Activated CD4-positive, alpha-beta T cell treated with anti-CD3 and anti-CD28 coated beads, Interleukin-2, amount 10 ng/mL, durations not matched to agents 24 days and 14 days (primary cell): ENCODE measurements at regions not wholly inside any gene's neighbourhood (a gene's known extent, or its start where the extent isn't known, plus 50 kb on each side); places are given as distances from the start of the nearest gene placed in this dataset.
"Not testable (repeated sequence)": the region's sequence is repeated elsewhere in the genome, so short reads cannot be mapped to it uniquely, and the experiment has no call there.

Experiments used
- DNase-seq: peaks from one replicate; pipeline ENCODE4 v3.0.0; 2022
- H3K27ac Mint-ChIP-seq: one replicate; pipeline ENCODE4 v1.8.0; 2022; ENCODE audit warnings: mild to moderate bottlenecking, mixed read lengths
- H3K27me3 Mint-ChIP-seq: one replicate; pipeline ENCODE4 v1.8.0; 2022; ENCODE audit warnings: mixed read lengths
- H3K36me3 Mint-ChIP-seq: one replicate; pipeline ENCODE4 v1.8.0; 2022; ENCODE audit warnings: low read depth, mild to moderate bottlenecking, mixed read lengths
- H3K4me1 Mint-ChIP-seq: one replicate; pipeline ENCODE4 v1.8.0; 2021; ENCODE audit warnings: mixed read lengths
- H3K4me3 Mint-ChIP-seq: one replicate; pipeline ENCODE4 v1.8.0; 2022; ENCODE audit warnings: mild to moderate bottlenecking, moderate library complexity, mixed read lengths
- H3K9me3 Mint-ChIP-seq: one replicate; pipeline ENCODE4 v1.8.0; 2021; ENCODE audit warnings: mixed read lengths
- intact Hi-C: fragments of 100-400 bp; cut with micrococcal nuclease; formaldehyde crosslinking; loops from one replicate; pipeline ENCODE4 v1.15.1; 2023

- intact Hi-C loops, result no loop called here
- Mint-ChIP-seq H3K4me1 (no peaks in the 10 kb centered on the region), H3K36me3 (no peaks in the 10 kb centered on the region), H3K27me3 (no peaks in the 10 kb centered on the region), H3K27ac (no peak overlapping the region), H3K9me3 (no peaks in the 10 kb centered on the region), H3K4me3 (no peak overlapping the region)
- no peak for DNase-seq
Measured at GRCh38 chr4:28799696-28800095, 1920.5 kb upstream of the PCDH7 start.

GRCh38 chr4:28811025-28811424, 1909.1 kb upstream of the PCDH7 start:
- no peaks in the 10 kb centered on the region for H3K27me3 Mint-ChIP-seq
- H3K36me3 Mint-ChIP-seq, result no peaks in the 10 kb centered on the region
- H3K4me3 Mint-ChIP-seq, result no peak overlapping the region
- intact Hi-C loops, result no loop called here
- DNase-seq, result no peak
- no peak overlapping the region for H3K27ac Mint-ChIP-seq
- no peaks in the 10 kb centered on the region for H3K4me1 Mint-ChIP-seq
- H3K9me3 Mint-ChIP-seq, result peaks cover 4% of the 10 kb centered on the region

DNA sequence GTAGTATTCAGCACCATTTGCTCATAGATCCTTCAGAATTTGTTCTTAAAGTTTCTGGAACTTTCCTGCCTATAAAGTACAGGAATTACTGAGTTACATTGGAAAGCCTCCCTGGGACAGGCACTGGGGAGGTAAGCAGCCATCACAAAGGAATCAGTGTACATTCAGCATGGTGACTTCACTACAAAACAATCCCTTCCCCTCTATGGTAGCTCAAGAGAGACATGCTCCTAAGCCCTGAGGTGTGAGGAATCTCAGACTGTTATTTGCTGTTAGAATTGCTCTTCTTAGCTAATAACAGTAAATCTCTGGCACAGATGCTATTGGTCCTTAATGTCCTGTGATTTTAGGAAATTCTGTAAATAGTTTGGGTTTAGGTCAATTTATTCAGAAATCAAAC, 1898.0 kb upstream of the PCDH7 start:
- Mint-ChIP-seq H3K4me1 (no peaks in the 10 kb centered on the region), H3K36me3 (no peaks in the 10 kb centered on the region), H3K4me3 (no peak overlapping the region), H3K27ac (no peak overlapping the region), H3K9me3 (peaks cover 7% of the 10 kb centered on the region), H3K27me3 (no peaks in the 10 kb centered on the region)
- intact Hi-C loops, result no loop called here
- DNase-seq, result no peak

DNA sequence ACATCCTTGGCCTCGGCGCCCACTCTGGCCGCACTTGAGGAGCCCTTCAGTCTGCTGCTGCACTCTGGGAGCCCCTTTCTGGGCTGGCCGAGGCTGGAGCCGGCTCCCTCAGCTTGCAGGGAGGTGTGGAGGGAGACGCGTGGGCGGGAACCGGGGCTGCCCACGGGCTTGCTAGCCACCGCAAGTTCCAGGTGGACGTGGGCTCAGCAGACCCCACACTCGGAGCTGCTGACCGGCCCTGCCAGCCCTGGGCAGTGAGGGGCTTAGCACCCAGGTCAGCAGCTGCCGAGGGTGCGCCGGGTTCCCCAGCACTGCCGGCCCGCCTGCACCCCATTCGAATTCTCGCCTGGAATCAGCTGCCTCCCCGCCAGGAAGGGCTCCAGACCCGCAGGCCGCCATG, 1892.3 kb upstream of the PCDH7 start:
- intact Hi-C loops, result no loop called here
- no peaks in the 10 kb centered on the region for H3K27me3 Mint-ChIP-seq
- H3K27ac Mint-ChIP-seq, result no peak overlapping the region
- DNase-seq, result no peak
- no peaks in the 10 kb centered on the region for H3K36me3 Mint-ChIP-seq
- H3K4me3 Mint-ChIP-seq, result no peak overlapping the region
- peaks cover 7% of the 10 kb centered on the region for H3K9me3 Mint-ChIP-seq
- H3K4me1 Mint-ChIP-seq, result no peaks in the 10 kb centered on the region

GRCh38 chr4:28831867-28832266, 1888.3 kb upstream of the PCDH7 start:
- no peak for DNase-seq
- Mint-ChIP-seq H3K36me3 (no peaks in the 10 kb centered on the region), H3K4me1 (no peaks in the 10 kb centered on the region), H3K27ac (no peak overlapping the region), H3K4me3 (no peak overlapping the region), H3K9me3 (peaks cover 4% of the 10 kb centered on the region), H3K27me3 (no peaks in the 10 kb centered on the region)
- intact Hi-C loops, result no loop called here

DNA sequence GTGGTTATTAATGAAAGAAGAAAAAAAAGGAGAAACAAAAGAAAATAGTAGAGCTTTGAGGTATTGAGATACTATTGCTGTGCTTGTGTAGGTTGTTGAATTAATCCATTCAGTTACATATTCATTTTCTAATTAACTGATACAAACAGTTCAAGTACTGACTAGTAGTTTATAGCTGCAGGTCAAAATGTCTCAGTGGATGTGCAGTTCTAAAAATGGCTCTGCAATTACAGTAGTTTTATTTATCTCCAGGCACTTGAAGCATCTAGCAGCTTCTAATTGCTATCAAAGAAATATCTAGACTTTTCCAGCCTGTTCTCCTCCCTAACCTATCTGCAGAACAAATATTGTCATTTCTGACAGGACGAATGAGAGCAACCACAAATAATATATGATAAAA, 1887.7 kb upstream of the PCDH7 start:
- DNase-seq, result no peak
- intact Hi-C loops, result no loop called here
- no peaks in the 10 kb centered on the region for H3K4me1 Mint-ChIP-seq
- H3K9me3 Mint-ChIP-seq, result peaks cover 4% of the 10 kb centered on the region
- H3K36me3 Mint-ChIP-seq, result no peaks in the 10 kb centered on the region
- no peaks in the 10 kb centered on the region for H3K27me3 Mint-ChIP-seq
- H3K4me3 Mint-ChIP-seq, result no peak overlapping the region
- H3K27ac Mint-ChIP-seq, result no peak overlapping the region

- Mint-ChIP-seq H3K9me3 (peaks cover 4% of the 10 kb centered on the region), H3K36me3 (no peaks in the 10 kb centered on the region), H3K4me3 (no peak overlapping the region), H3K27ac (no peak overlapping the region), H3K4me1 (no peaks in the 10 kb centered on the region), H3K27me3 (no peaks in the 10 kb centered on the region)
- no peak for DNase-seq
- intact Hi-C loops, result no loop called here
Measured at GRCh38 chr4:28834120-28834519, 1886.0 kb upstream of the PCDH7 start.

DNA sequence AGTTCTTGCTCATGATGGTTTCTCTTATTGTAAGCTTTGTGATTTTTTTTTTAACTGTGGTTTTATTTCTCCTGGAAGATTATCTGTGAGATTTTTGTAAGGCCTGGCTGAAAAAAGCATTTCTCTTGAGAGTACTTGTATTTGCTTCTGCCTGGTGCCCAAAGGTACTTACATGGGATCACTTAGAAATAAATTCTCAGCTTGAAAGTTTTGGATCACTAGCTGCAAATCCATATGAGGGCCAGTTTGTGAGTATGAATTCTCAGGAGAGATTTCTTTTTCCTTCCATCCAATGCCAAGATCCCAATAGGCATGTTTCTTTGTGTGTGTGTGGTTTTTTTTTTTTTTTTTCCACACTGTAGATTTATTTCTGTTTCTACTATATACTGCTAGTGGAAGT, 1884.7 kb upstream of the PCDH7 start:
- H3K36me3 Mint-ChIP-seq, result no peaks in the 10 kb centered on the region
- intact Hi-C loops, result no loop called here
- no peaks in the 10 kb centered on the region for H3K4me1 Mint-ChIP-seq
- H3K4me3 Mint-ChIP-seq, result no peak overlapping the region
- peaks cover 4% of the 10 kb centered on the region for H3K9me3 Mint-ChIP-seq
- no peak overlapping the region for H3K27ac Mint-ChIP-seq
- H3K27me3 Mint-ChIP-seq, result no peaks in the 10 kb centered on the region
- no peak for DNase-seq

DNA sequence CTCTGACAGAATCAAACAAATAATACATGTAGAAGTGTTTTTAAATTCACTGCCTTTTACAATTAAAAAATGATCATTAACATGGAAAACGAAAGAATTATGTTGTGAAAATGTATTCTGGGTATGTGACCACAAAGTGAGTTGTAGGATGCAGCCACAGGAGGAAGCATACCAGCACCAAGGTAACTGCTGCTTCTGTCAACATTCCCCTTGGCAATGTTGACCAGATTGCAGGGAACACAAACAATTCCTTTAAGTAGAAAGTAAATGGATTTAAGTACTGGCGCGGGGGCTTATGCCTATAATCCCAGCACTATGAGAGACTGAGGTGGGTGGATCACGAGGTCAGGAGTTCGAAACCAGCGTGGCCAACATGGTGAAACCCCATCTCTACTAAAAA, 1877.9 kb upstream of the PCDH7 start:
- Mint-ChIP-seq H3K9me3 (peaks cover 3% of the 10 kb centered on the region), H3K4me1 (no peaks in the 10 kb centered on the region), H3K4me3 (no peak overlapping the region), H3K27ac (no peak overlapping the region), H3K36me3 (no peaks in the 10 kb centered on the region), H3K27me3 (no peaks in the 10 kb centered on the region)
- DNase-seq, result no peak
- intact Hi-C loops, result no loop called here

- H3K27ac Mint-ChIP-seq, result no peak overlapping the region
- DNase-seq, result no peak
- no peaks in the 10 kb centered on the region for H3K27me3 Mint-ChIP-seq
Measured at GRCh38 chr4:28845158-28845557, 1875.0 kb upstream of the PCDH7 start.

DNA sequence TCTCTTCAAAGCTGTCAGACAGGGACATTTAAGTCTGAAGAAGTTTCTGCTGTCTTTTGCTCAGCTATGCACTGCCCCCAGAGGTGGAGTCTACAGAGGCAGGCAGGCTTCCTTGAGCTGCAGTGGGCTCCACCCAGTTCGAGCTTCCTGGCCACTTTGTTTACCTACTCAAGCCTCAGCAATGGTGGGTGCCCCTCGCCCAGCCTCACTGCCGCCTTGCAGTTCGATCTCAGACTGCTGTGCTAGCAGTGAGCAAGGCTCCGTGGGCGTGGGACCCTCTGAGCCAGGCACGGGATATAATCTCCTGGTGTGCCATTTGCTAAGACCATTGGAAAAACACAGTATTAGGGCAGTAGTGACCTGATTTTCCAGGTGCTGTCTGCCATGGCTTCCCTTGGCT, 1863.1 kb upstream of the PCDH7 start:
- intact Hi-C loops, H3K4me1 Mint-ChIP-seq, H3K27ac Mint-ChIP-seq, H3K4me3 Mint-ChIP-seq, H3K27me3 Mint-ChIP-seq, H3K36me3 Mint-ChIP-seq, DNase-seq: not testable (repeated sequence)
- peaks cover 11% of the 10 kb centered on the region for H3K9me3 Mint-ChIP-seq

More at GRCh38 chr4:28845158-28845557, 1875.0 kb upstream of the PCDH7 start:
- H3K36me3 Mint-ChIP-seq, result no peaks in the 10 kb centered on the region
- H3K4me3 Mint-ChIP-seq, result no peak overlapping the region
- intact Hi-C loops, result no loop called here
- H3K9me3 Mint-ChIP-seq, result peaks cover 6% of the 10 kb centered on the region
- H3K4me1 Mint-ChIP-seq, result no peaks in the 10 kb centered on the region

DNA sequence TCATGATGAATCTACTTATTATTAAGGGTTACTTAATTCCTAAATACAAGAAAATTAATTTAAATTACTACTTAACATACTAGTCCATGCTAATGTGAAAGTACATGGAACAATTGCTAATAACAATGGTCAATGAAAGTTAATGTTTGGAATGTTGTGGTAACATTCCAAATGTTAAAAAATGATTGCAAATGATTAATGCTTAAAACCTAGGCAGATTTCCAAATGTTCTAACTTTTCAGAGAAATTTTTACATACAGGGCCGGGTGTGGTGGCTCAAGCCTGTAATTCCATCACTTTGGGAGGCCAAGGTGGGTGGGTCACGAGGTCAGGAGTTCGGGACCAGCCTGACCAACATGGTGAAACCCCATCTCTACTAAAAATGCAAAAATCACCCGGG, 1851.3 kb upstream of the PCDH7 start:
- H3K4me1 Mint-ChIP-seq, result no peaks in the 10 kb centered on the region
- no peaks in the 10 kb centered on the region for H3K36me3 Mint-ChIP-seq
- no peak overlapping the region for H3K4me3 Mint-ChIP-seq
- no peak overlapping the region for H3K27ac Mint-ChIP-seq
- H3K27me3 Mint-ChIP-seq, result no peaks in the 10 kb centered on the region
- no peak for DNase-seq
- peaks cover 2% of the 10 kb centered on the region for H3K9me3 Mint-ChIP-seq
- intact Hi-C loops, result no loop called here

DNA sequence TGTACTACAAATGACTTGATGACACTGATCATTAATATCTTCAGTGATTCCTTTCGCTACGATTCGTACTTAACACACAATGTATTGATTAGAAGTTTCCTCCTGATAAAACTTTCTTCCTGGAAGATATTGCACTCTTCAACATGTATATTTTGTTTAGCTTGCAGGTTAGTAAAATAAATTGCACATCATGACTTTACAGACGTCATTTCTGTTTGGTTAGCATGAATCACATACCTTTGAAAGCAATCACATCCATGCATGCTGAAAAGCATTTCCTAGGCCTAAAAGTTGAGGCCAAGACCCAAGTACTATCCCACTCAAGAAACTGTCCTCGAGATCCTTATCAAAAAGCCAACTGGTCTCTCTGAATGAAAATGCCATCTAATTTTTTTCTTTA, 1841.0 kb upstream of the PCDH7 start:
- H3K27me3 Mint-ChIP-seq, result no peaks in the 10 kb centered on the region
- no peak overlapping the region for H3K27ac Mint-ChIP-seq
- no peaks in the 10 kb centered on the region for H3K9me3 Mint-ChIP-seq
- DNase-seq, result no peak
- no peak overlapping the region for H3K4me3 Mint-ChIP-seq
- H3K4me1 Mint-ChIP-seq, result no peaks in the 10 kb centered on the region
- no peaks in the 10 kb centered on the region for H3K36me3 Mint-ChIP-seq
- intact Hi-C loops, result no loop called here

DNA sequence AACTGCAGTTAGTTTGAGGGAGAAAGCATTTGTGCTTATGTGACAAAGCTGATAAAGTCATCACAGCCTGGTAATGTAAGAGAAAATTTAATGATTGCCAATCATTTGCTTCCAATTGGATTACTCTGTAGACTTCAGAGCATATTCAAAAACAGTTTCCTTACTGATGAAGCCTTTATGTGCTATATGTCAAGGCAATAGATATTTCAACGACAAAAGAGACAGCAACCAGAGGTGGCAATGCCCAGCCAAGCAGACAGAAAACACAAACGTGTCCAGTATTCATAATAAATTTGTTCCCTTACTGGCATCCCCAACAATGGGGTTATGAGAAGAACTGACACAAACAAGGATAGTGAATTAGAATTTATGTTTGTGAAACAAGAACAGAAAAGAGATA, 1840.3 kb upstream of the PCDH7 start:
- H3K27ac Mint-ChIP-seq, result no peak overlapping the region
- no peaks in the 10 kb centered on the region for H3K9me3 Mint-ChIP-seq
- H3K4me1 Mint-ChIP-seq, result no peaks in the 10 kb centered on the region
- no peaks in the 10 kb centered on the region for H3K36me3 Mint-ChIP-seq
- H3K27me3 Mint-ChIP-seq, result no peaks in the 10 kb centered on the region
- no peak for DNase-seq
- no peak overlapping the region for H3K4me3 Mint-ChIP-seq
- intact Hi-C loops, result no loop called here

- no peaks in the 10 kb centered on the region for H3K36me3 Mint-ChIP-seq
- H3K4me3 Mint-ChIP-seq, result no peak overlapping the region
- no peaks in the 10 kb centered on the region for H3K27me3 Mint-ChIP-seq
- DNase-seq, result no peak
- H3K9me3 Mint-ChIP-seq, result no peaks in the 10 kb centered on the region
- intact Hi-C loops, result no loop called here
- H3K4me1 Mint-ChIP-seq, result no peaks in the 10 kb centered on the region
- H3K27ac Mint-ChIP-seq, result no peak overlapping the region
Measured at GRCh38 chr4:28883211-28883610, 1837.0 kb upstream of the PCDH7 start.

- intact Hi-C loops, result no loop called here
- Mint-ChIP-seq H3K4me1 (no peaks in the 10 kb centered on the region), H3K36me3 (no peaks in the 10 kb centered on the region), H3K9me3 (no peaks in the 10 kb centered on the region), H3K27ac (no peak overlapping the region), H3K4me3 (no peak overlapping the region), H3K27me3 (no peaks in the 10 kb centered on the region)
- no peak for DNase-seq
Measured at GRCh38 chr4:28886934-28887333, 1833.2 kb upstream of the PCDH7 start.
